EL (cell line): ENCODE measurements at regions not wholly inside any gene's neighbourhood (a gene's known extent, or its start where the extent isn't known, plus 50 kb on each side); places are given as distances from the start of the nearest gene placed in this dataset.

Experiments
- DNase-seq: peaks from one replicate; pipeline ENCODE4 v3.0.0-alpha.2; 2016

- DNase-seq, result no peak
Observed at GRCh38 chr21:14869984-14870852, 194.6 kb downstream of the NRIP1 start.

GRCh38 chr21:14866859-14867765 lies 197.7 kb downstream of the NRIP1 start:
- DNase-seq, result no peak

GRCh38 chr21:14864211-14865021 lies 200.4 kb downstream of the NRIP1 start:
- peak; percentile 80 for DNase-seq

GRCh38 chr21:14863745-14864210 lies 201.0 kb downstream of the NRIP1 start:
- DNase-seq, result peak; percentile 39

DNA sequence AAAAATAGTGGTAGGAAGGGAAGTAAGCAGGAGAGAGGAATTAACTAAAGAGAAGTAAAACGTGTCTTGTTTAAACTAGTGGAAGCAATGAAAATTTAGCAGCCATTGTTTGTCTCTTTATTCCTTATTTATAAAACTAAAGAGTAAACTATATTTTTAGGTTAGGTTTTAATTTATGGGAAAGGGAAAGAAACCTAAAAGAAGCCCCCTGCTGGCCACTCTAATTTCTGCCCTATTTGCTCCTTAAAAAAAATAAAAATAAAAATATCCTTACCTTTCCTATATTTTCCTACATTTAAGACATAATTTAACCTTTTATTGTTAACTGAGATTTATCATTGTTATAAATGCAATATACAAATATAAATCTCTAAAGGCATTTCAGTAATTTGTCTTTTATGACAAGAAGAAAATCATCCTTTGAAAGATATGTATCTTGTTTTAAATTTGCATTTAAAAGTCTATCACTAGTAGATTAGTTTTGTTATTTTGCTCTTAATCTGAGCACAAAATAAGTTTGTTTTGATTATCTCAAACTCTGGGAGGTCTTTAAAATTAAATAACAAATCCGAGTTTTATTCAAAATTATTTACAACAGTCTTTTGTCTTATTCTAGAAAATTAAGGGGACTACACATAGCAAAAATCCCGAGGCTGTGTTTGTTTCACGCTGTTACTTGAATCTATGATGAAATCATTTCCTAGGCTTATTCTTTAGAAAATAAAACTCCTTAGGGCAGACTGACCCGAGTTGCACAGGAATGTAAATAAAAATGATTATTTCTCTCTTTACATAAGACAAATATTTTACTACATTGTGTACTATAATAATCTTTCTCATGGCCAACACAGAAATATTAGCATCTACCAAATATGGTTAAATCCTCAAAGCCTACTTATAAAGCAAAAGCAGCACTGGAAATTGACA lies 201.7 kb downstream of the NRIP1 start:
- DNase-seq, result peak; percentile 24

GRCh38 chr21:14858311-14858710 lies 206.5 kb downstream of the NRIP1 start:
- no peak for DNase-seq

- DNase-seq, result no peak
Observed at GRCh38 chr21:14857529-14857928, 207.3 kb downstream of the NRIP1 start.

- peak; percentile 74 for DNase-seq
Observed at GRCh38 chr21:14850394-14850793, 214.4 kb downstream of the NRIP1 start.

DNA sequence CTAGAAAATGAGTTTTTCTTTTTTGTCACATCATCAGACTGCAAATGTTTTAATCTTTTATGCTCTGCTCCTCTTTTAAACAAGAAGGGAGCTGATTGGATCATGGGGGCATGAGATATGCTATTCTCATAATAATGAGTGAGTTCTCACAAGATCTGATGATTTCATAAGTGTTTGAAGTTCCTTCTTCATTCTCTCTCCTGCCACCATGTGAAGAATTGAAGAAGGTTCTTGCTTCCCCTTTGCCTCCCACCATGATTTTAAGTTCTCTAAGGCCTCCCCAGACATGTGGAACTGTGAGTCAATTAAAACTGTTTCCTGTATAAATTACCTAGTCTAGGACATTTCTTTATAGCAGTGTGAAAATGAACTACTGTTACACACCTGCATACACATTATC lies 218.2 kb downstream of the NRIP1 start:
- DNase-seq, result no peak

DNA sequence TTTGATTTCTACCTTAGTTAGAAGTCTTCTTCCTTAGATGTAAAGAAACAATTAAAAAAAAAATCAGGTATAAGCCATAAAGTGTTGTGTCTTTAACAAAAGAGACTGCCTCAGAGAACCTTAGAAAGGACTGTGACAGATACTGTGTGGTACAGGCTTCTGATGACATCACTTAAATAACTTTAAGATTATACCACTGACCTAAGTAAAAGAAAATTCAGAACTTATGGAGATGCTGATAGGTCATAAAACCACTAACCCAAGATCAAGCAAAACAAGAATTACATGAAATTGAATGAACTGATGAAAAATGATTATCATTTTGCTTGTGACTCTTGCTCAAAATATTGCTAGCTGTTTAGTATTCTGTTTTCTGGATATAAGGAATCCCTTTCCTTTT lies 220.8 kb downstream of the NRIP1 start:
- DNase-seq, result peak; percentile 57

DNA sequence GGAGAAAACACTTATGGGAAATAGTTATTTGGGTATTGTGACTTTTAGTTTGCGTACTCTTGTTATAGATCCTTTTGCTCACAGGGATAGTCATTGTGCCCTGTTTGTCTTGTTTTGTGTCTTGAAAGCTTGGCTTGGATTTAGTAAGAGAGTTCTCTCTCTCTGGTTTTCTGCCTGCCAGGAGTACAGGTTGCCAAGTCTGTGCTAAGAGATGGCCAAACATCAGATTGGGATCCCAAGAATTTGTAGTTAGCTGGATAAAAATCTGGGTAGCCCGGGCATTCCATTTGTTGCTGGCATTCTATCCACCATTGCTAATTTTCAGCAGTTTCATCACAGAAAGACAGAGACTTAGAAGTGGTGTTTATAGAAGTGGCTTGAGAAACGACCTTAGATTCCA lies 222.2 kb downstream of the NRIP1 start:
- no peak for DNase-seq

GRCh38 chr21:14841511-14842472 lies 223.0 kb downstream of the NRIP1 start:
- DNase-seq, result no peak

DNA sequence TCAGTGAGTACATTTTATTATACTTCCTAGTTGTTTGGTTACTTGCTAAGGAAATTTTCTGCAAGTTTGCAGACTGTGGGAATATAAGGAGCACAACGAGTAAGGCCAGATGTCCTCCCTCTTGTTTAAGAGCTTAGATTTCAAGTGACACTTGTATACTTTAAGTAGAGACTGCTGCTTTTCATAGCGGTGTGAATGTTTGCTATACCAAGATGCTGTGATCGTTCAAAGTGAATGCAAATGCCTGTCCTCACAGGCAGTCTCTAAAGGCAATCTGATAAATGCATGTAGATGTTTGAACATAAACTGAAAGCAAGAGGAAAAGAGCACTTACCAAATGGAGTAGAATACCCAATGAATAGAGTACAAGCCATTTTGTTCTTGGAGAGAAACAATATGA lies 226.4 kb downstream of the NRIP1 start:
- no peak for DNase-seq

- DNase-seq, result peak; percentile 64
Observed at GRCh38 chr21:14836950-14837349, 227.8 kb downstream of the NRIP1 start.

- DNase-seq, result no peak
Observed at GRCh38 chr21:14833666-14834351, 231.0 kb downstream of the NRIP1 start.

DNA sequence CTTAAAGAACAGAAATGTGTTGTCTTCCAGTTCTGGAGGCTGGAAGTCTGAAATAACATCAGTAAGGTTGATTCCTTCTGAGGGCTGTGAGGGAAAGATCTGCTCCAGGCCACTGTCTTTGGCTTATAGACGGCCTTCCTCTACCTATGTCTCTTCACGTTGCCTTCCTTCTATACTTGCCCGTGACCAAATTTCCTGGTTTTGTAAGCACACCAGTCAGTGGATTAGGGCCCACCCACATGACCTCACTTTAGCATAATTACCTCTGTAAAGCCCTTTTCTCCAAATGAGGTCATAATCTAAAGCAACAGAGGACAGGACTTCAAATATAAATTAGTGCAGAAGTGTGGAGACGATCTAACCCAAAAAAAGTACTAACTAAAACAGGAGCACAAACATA lies 231.6 kb downstream of the NRIP1 start:
- DNase-seq, result no peak

- no peak for DNase-seq
Observed at GRCh38 chr21:14830307-14830706, 234.5 kb downstream of the NRIP1 start.

- DNase-seq, result no peak
Observed at GRCh38 chr21:14829685-14830084, 235.1 kb downstream of the NRIP1 start.

DNA sequence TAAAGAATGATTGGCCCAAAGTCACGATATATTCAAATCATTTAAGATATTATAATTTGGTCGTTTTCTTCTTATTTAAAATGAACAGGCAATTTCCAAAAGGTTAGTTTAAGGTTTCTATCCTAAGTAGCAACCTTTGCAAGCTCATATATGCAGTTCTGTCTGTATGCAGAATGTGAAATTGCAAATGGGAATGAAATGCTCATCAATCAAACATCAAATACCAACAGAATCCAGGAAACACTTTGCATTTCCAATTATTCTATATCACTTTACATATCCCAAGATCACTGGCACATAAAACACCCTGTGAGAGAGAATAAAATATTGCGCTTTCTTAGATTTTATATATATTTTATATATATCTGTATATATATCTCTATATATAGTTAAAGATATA lies 237.3 kb downstream of the NRIP1 start:
- DNase-seq, result no peak

GRCh38 chr21:14826630-14827029 lies 238.2 kb downstream of the NRIP1 start:
- DNase-seq, result no peak
